Osteoblast (primary cell): ENCODE measurements at regions not wholly inside any gene's neighbourhood (a gene's known extent, or its start where the extent isn't known, plus 50 kb on each side); places are given as distances from the start of the nearest gene placed in this dataset.

ENCODE experiments used
- DNase-seq: peaks from one replicate; pipeline ENCODE4 v3.0.0; 2011; ENCODE audit warnings: low spot score, mixed read lengths; ENCODE audit not compliant: insufficient read length; ENCODE audit errors: missing footprints
- H2AFZ ChIP-seq: 2 replicates; pipeline ENCODE4 v1.6.0; 2011; ENCODE audit warnings: mild to moderate bottlenecking, low read length
- H3K27ac ChIP-seq: 2 replicates; pipeline ENCODE4 v1.5.1; 2011; ENCODE audit warnings: mild to moderate bottlenecking, low read depth, low read length, moderate library complexity
- H3K27me3 ChIP-seq: 2 replicates; pipeline ENCODE4 v1.6.0; 2012; ENCODE audit warnings: mild to moderate bottlenecking, control low read depth, inconsistent platforms, low read length, moderate library complexity; ENCODE audit not compliant: insufficient read depth
- H3K36me3 ChIP-seq: 2 replicates; pipeline ENCODE4 v1.5.1; 2011; ENCODE audit warnings: mild to moderate bottlenecking, low read length, control low read depth, moderate library complexity; ENCODE audit not compliant: insufficient read depth
- H3K4me1 ChIP-seq: 2 replicates; pipeline ENCODE4 v1.5.1; 2011; ENCODE audit warnings: mild to moderate bottlenecking, low read length, control low read depth, moderate library complexity; ENCODE audit not compliant: insufficient read depth
- H3K4me2 ChIP-seq: 2 replicates; pipeline ENCODE4 v1.6.0; 2011; ENCODE audit warnings: mild to moderate bottlenecking, low read length; ENCODE audit not compliant: insufficient read depth
- H3K4me3 ChIP-seq: fragments of 200-600 bp; sonication (generic); 3 replicates; pipeline ENCODE4 v1.5.1; 2012; ENCODE audit warnings: mild to moderate bottlenecking, low read length, inconsistent platforms; ENCODE audit not compliant: insufficient read depth
- H3K79me2 ChIP-seq: 2 replicates; pipeline ENCODE4 v1.6.0; 2012; ENCODE audit warnings: mild to moderate bottlenecking, low read length, control low read depth, inconsistent platforms; ENCODE audit not compliant: insufficient read depth
- H3K9me3 ChIP-seq: 2 replicates; pipeline ENCODE4 v1.5.1; 2011; ENCODE audit warnings: low read depth, low read length, control low read depth
- H4K20me1 ChIP-seq: 2 replicates; pipeline ENCODE4 v1.6.0; 2012; ENCODE audit warnings: mild to moderate bottlenecking, low read length, control low read depth; ENCODE audit not compliant: insufficient read depth
- TF ChIP-seq, protein P1 (sequence below): IDR thresholded peaks from 2 replicates; pipeline ENCODE4 v1.5.1; 2011; ENCODE audit warnings: mild to moderate bottlenecking, low read depth, low read length, moderate library complexity; ENCODE audit errors: extremely low read depth

DNA sequence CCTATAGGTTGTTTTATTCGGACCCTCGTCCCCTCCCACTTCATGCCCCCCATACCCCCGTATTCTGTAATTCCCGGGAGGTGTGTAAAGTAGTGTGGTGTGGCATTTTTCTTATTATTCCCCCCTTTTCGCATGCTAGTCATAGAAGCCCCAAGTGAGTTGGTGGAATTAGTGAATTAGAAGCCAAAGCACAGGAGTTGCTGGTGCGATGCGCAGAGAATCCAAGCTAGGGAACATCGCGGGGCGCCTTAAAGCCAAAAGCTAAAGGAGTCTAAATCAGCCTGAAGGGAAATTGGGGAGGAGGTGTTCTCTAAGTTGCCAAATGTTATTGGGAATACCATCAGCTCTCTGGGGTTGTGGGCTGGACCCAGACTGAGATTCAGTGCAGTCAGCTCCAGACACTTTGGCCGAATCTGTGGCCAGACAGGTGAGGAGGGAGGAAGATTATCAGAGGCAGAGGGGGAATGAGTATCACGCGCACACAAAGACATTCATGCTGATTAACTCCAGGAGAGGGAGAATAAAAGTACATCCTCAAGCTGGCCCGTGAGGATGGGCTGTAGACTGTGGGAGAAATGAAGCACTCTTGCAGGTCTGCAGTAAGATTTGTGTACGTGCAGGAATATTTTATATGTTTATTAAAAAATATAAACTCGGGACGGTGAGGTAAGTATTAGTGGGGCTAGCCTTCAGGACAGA lies 102.8 kb upstream of the HSD17B12 start:
- Histone ChIP-seq H3K4me3 (no peak overlapping the region), H3K36me3 (no peaks in the 10 kb centered on the region), H2AFZ (no peak overlapping the region), H4K20me1 (peaks cover 2% of the 10 kb centered on the region), H3K79me2 (no peaks in the 10 kb centered on the region), H3K9me3 (no peaks in the 10 kb centered on the region), H3K27ac (no peak overlapping the region), H3K4me1 (peaks cover 28% of the 10 kb centered on the region), H3K4me2 (no peak overlapping the region), H3K27me3 (peaks cover 93% of the 10 kb centered on the region)
- TF ChIP-seq, protein P1, sequence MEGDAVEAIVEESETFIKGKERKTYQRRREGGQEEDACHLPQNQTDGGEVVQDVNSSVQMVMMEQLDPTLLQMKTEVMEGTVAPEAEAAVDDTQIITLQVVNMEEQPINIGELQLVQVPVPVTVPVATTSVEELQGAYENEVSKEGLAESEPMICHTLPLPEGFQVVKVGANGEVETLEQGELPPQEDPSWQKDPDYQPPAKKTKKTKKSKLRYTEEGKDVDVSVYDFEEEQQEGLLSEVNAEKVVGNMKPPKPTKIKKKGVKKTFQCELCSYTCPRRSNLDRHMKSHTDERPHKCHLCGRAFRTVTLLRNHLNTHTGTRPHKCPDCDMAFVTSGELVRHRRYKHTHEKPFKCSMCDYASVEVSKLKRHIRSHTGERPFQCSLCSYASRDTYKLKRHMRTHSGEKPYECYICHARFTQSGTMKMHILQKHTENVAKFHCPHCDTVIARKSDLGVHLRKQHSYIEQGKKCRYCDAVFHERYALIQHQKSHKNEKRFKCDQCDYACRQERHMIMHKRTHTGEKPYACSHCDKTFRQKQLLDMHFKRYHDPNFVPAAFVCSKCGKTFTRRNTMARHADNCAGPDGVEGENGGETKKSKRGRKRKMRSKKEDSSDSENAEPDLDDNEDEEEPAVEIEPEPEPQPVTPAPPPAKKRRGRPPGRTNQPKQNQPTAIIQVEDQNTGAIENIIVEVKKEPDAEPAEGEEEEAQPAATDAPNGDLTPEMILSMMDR: no peak
- DNase-seq: peak; percentile 84

DNA sequence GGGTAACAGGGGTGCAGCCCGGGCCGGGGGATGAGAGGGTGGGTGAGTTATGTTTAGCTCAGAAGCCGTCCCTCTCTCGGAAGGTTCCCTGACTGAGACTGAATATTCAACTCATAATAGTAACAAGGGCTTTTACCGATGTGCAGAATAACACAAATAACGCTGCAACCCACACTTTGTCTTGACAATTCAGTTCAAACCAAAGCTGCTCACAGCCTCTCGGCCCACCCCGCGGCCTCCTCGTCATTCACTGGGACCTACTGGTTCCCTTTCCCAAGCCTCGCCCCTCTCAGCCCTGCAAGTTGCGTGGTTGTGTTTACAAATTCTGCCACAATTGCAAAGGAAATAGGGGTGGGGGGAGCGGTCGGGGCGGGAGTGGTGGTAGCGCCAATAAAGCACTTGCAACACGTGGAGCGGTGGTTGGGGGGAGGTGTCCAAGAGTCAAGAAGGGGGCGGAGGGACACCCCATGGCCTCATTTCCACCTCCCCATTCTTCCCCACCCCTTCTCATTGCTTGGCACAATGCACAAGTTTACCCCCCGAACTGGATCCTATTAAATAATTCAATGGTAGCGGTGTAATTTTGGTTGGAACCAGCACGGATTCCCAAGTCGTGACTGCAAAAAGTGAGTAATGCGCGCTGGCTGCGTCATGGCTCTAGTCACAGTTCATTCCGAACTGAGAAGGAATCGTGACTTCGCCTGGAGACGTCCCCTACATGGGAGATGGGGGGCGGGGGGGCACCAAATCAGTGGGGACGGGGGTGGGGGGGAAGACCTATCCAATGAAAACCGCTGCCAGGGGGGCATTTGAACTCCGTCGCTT lies 102.0 kb upstream of the HSD17B12 start:
- no peaks in the 10 kb centered on the region for H4K20me1 ChIP-seq
- H3K36me3 ChIP-seq: no peaks in the 10 kb centered on the region
- peaks cover 95% of the 10 kb centered on the region for H3K27me3 ChIP-seq
- peak overlapping the region; percentile 87 for H3K4me2 ChIP-seq
- DNase-seq: peak; percentile 95
- no peaks in the 10 kb centered on the region for H3K9me3 ChIP-seq
- TF ChIP-seq, protein P1: no peak
- no peaks in the 10 kb centered on the region for H3K79me2 ChIP-seq
- H2AFZ ChIP-seq: no peak overlapping the region
- H3K27ac ChIP-seq: no peak overlapping the region
- peaks cover 28% of the 10 kb centered on the region for H3K4me1 ChIP-seq
- H3K4me3 ChIP-seq: peak overlapping the region; percentile 71

DNA sequence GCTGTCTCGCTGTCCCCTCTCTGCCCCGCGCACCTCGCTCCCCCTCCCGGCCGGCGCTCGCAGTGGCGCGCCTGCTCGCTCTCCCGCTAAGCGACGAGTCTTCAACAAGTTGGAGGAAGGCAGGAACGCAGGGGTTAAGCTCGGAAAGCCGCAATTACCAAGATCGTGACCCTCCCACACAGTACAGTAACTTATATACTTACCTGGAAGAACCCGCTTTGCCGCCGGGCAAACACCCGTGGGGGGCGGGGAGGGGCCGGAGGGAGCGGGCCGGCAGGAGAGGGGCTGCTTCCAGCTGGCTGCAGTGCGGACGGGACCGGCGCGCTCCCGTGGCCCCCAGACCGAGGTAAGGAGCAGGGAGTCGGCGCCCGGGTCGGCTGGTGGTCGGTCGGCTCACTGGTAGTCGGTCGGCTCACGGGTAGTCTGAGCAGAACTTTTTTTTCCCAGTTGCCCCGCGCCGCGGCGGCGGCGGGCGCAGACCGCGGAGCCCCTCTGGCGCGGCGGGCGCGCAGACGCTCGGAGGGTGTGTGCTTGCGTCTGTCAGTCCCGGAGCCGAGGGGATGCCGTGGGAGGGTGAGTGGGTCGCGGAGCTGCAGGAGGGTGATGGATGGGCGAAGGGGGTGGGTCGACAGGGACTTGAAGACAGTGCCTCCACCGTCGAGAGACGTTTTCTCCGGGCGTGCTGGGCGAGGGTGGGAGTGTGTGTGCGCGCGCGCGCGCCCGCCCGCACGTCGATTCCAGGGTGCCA lies 101.2 kb upstream of the HSD17B12 start:
- H3K27ac ChIP-seq: no peak overlapping the region
- H4K20me1 ChIP-seq: no peaks in the 10 kb centered on the region
- no peaks in the 10 kb centered on the region for H3K79me2 ChIP-seq
- peaks cover 95% of the 10 kb centered on the region for H3K27me3 ChIP-seq
- H2AFZ ChIP-seq: peak overlapping the region; percentile 51
- H3K9me3 ChIP-seq: no peaks in the 10 kb centered on the region
- H3K4me3 ChIP-seq: peak overlapping the region; percentile 71
- H3K36me3 ChIP-seq: no peaks in the 10 kb centered on the region
- H3K4me1 ChIP-seq: peaks cover 28% of the 10 kb centered on the region
- TF ChIP-seq, protein P1: peak; percentile 8
- peak; percentile 92 for DNase-seq
- H3K4me2 ChIP-seq: peak overlapping the region; percentile 87
